Upper lobe of left lung (tissue), 4 donors: ENCODE measurements at regions not wholly inside any gene's neighbourhood (a gene's known extent, or its start where the extent isn't known, plus 50 kb on each side); places are given as distances from the start of the nearest gene placed in this dataset.

ENCODE experiments used
- CTCF ChIP-seq, 6 experiments: fragments of 450-650 bp in 4 of 6; fragments of 200-600 bp in 2 of 6; sonication (generic) in 2 of 6; IDR thresholded peaks; one replicate each; pipeline ENCODE4 v1.5.1; 2016 to 2019; ENCODE audit warnings: antibody characterized with exemption in 6 of 6
- EP300 ChIP-seq, 4 donors: sonication (generic); formaldehyde crosslinking; IDR thresholded peaks; one replicate each; pipeline ENCODE4 v1.5.1; 2017; ENCODE audit warnings: antibody characterized with exemption in 4 of 4, control low read depth in 2 of 4
- POLR2A ChIP-seq, 4 donors: fragments of 450-650 bp; IDR thresholded peaks; one replicate each; pipeline ENCODE4 v1.5.1; 2016 to 2017; ENCODE audit warnings: antibody characterized with exemption in 4 of 4, mild to moderate bottlenecking in 2 of 4
- POLR2AphosphoS5 ChIP-seq, 2 donors: sonication (generic); formaldehyde crosslinking; IDR thresholded peaks; one replicate each; pipeline ENCODE4 v1.5.1; 2017; ENCODE audit warnings: antibody characterized with exemption in 2 of 2

GRCh38 chr2:180240774-180241173 lies 233.7 kb upstream of the CWC22 start:
- TF ChIP-seq POLR2A (IDR thresholded peaks at IDR 0.05): no peak
- no peak for TF ChIP-seq CTCF (IDR thresholded peaks at IDR 0.05)
- TF ChIP-seq POLR2AphosphoS5 (IDR thresholded peaks at IDR 0.05): no peak
- no peak for TF ChIP-seq EP300 (IDR thresholded peaks at IDR 0.05)
